ENCODE measurements at regions not wholly inside any gene's neighbourhood (a gene's known extent, or its start where the extent isn't known, plus 50 kb on each side); places are given as distances from the start of the nearest gene placed in this dataset.

DNA sequence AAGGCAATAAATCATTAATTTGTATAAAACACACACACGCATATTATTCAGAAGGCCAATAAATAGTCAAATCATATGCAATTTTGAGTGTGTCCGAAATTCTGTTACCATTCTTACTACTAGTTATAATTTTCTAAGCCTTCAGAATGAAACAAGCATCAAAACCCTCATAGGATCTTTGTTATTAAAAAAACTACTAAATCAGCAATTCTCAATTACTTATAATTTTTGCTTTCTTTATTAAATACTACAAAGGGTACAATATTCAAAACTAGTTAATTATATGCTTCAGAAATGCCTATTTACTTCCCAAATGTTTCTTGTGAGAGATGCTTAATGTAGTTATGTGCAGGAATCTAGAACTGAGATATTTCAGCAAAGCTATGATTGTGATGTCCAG, 413.1 kb upstream of the KIF2B start (continued):
- TF ChIP-seq CEBPB (IDR thresholded peaks at IDR 0.05; ENCODE audit: low read depth), result no peak

DNA sequence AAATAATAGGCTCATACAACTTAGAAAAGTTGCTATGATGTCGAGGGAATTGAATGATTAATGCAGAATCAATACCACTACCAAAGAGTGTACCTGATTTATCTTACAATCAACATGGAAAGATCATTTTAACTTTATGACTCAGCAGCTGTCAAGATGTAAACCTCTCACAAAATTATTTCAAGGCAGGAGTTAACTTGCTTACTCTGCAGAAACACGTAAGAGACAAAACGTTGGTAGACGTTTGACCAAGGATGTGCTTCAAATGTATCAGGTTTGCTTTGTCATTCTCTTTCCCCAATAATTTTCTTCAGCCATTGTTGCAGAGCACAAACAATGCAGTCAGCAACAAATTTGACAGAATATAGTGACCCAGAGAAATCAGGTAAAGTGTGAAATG, 415.8 kb upstream of the KIF2B start:
- H3K4me3 ChIP-seq (replicated peaks in 1 of 2; ENCODE audit: low read depth in 1 of 2, low read length in 2 of 2), result no peak overlapping the region
- intact Hi-C loops (cut with micrococcal nuclease), result no loop called here
- H3K27me3 ChIP-seq (ENCODE audit: insufficient read depth, low read length), result no peaks in the 10 kb centered on the region
- no peak overlapping the region for H3K4me2 ChIP-seq (ENCODE audit: low read length)
- TF ChIP-seq JUND (IDR thresholded peaks at IDR 0.05) (no peak), ZNF274 (IDR thresholded peaks at IDR 0.05; ENCODE audit: low read depth, low read length) (no peak), ELF1 (IDR thresholded peaks at IDR 0.05; ENCODE audit: borderline replicate concordance, low read depth) (no peak), EZH2phosphoT487 (IDR thresholded peaks at IDR 0.05; ENCODE audit: borderline replicate concordance) (no peak), EZH2 (IDR thresholded peaks at IDR 0.05) (no peak), EGR1 (IDR thresholded peaks at IDR 0.05; ENCODE audit: low read depth) (no peak), POLR2AphosphoS5 (IDR thresholded peaks at IDR 0.05; ENCODE audit: low read depth, low read length) (no peak), RAD21 (IDR thresholded peaks at IDR 0.05; ENCODE audit: low read depth) (no peak)
- TF ChIP-seq, protein P1, sequence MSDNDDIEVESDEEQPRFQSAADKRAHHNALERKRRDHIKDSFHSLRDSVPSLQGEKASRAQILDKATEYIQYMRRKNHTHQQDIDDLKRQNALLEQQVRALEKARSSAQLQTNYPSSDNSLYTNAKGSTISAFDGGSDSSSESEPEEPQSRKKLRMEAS (IDR thresholded peaks at IDR 0.05), result no peak
- TF ChIP-seq, protein P2, sequence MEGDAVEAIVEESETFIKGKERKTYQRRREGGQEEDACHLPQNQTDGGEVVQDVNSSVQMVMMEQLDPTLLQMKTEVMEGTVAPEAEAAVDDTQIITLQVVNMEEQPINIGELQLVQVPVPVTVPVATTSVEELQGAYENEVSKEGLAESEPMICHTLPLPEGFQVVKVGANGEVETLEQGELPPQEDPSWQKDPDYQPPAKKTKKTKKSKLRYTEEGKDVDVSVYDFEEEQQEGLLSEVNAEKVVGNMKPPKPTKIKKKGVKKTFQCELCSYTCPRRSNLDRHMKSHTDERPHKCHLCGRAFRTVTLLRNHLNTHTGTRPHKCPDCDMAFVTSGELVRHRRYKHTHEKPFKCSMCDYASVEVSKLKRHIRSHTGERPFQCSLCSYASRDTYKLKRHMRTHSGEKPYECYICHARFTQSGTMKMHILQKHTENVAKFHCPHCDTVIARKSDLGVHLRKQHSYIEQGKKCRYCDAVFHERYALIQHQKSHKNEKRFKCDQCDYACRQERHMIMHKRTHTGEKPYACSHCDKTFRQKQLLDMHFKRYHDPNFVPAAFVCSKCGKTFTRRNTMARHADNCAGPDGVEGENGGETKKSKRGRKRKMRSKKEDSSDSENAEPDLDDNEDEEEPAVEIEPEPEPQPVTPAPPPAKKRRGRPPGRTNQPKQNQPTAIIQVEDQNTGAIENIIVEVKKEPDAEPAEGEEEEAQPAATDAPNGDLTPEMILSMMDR (IDR thresholded peaks at IDR 0.05 in 2 of 3, conservative IDR thresholded peaks at IDR 0.05 in 1 of 3; ENCODE audit: borderline replicate concordance in 1 of 3, insufficient read depth in 1 of 3, low read depth in 2 of 3, low read length in 2 of 3), result no peak
- TF ChIP-seq, protein P3, sequence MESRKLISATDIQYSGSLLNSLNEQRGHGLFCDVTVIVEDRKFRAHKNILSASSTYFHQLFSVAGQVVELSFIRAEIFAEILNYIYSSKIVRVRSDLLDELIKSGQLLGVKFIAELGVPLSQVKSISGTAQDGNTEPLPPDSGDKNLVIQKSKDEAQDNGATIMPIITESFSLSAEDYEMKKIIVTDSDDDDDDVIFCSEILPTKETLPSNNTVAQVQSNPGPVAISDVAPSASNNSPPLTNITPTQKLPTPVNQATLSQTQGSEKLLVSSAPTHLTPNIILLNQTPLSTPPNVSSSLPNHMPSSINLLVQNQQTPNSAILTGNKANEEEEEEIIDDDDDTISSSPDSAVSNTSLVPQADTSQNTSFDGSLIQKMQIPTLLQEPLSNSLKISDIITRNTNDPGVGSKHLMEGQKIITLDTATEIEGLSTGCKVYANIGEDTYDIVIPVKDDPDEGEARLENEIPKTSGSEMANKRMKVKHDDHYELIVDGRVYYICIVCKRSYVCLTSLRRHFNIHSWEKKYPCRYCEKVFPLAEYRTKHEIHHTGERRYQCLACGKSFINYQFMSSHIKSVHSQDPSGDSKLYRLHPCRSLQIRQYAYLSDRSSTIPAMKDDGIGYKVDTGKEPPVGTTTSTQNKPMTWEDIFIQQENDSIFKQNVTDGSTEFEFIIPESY (IDR thresholded peaks at IDR 0.05; ENCODE audit: extremely low read depth, insufficient replicate concordance, low read length), result no peak
- no peak overlapping the region for H2AFZ ChIP-seq (ENCODE audit: low read depth, low read length, poor library complexity, severe bottlenecking)
- no peaks in the 10 kb centered on the region for H3K79me2 ChIP-seq (ENCODE audit: insufficient read depth, low read length)
- ChIA-PET CTCF (no interaction called here), POLR2A (no interaction called here), RAD21 (ENCODE audit: low non-redundant PET in 1 of 2, low total read pairs in 2 of 2, uncharacterized antibody in 2 of 2, unreplicated experiment in 2 of 2) (no interaction called here)
- no peak overlapping the region for H3K9ac ChIP-seq (ENCODE audit: low read length)
- no TSS peak for BruUV-seq (replicated peaks)
- H4K20me1 ChIP-seq (ENCODE audit: insufficient read depth), result no peaks in the 10 kb centered on the region
- DNase-seq (ENCODE audit: low read depth, low spot score) (no peak), ATAC-seq (no peak)
- no peaks in the 10 kb centered on the region for H3K9me2 ChIP-seq (ENCODE audit: insufficient read depth)
- H3K4me1 ChIP-seq (ENCODE audit: control insufficient read depth in 1 of 2, insufficient read depth in 2 of 2, low read length in 2 of 2), result no peaks in the 10 kb centered on the region
- no peaks in the 10 kb centered on the region; a peak in 1 of 4 replicates for H3K36me3 ChIP-seq (ENCODE audit: control insufficient read depth in 1 of 2, insufficient read depth in 2 of 2, low read length in 2 of 2)
- H3K27ac ChIP-seq (ENCODE audit: low read depth, low read length), result no peak overlapping the region
- H3K9me3 ChIP-seq (ENCODE audit: control insufficient read depth in 1 of 2, insufficient read depth in 1 of 2, low read depth in 1 of 2, low read length in 2 of 2), result peaks cover 33 to 47% of the 10 kb centered on the region in 2 experiments; a peak in 3 of 4 replicates

All from HCT116 (cell line).